ENCODE measurements at regions not wholly inside any gene's neighbourhood (a gene's known extent, or its start where the extent isn't known, plus 50 kb on each side); places are given as distances from the start of the nearest gene placed in this dataset.

- intact Hi-C loops (cut with DNase I), result no loop called here
- DNase-seq, result no peak
- no peak for ATAC-seq (ENCODE audit: poor library complexity)
These were observed 50.0 kb upstream of the ADAMTSL1 start for GRCh38 chr9:18423791-18424531.

All from Right ventricle myocardium superior (tissue), 1 donor.